GM12864 (cell line): ENCODE measurements at regions not wholly inside any gene's neighbourhood (a gene's known extent, or its start where the extent isn't known, plus 50 kb on each side); places are given as distances from the start of the nearest gene placed in this dataset.

Source experiments
- DNase-seq: peaks from one replicate; pipeline ENCODE4 v3.0.0-alpha.2; 2011; ENCODE audit warnings: low read depth
- H3K4me3 ChIP-seq: 2 replicates; pipeline ENCODE4 v1.5.1; 2011; ENCODE audit warnings: mild to moderate bottlenecking, low read depth, low read length, control low read depth
- CTCF ChIP-seq: IDR thresholded peaks from 2 replicates; pipeline ENCODE4 v1.5.1; 2011; ENCODE audit warnings: low read depth, mild to moderate bottlenecking, moderate library complexity, low read length, control low read depth, inconsistent platforms; ENCODE audit errors: missing control alignments

GRCh38 chr2:8392098-8392866 is 289.6 kb upstream of the ID2 start:
- no peak for TF ChIP-seq CTCF
- H3K4me3 ChIP-seq = no peak overlapping the region
- no peak for DNase-seq

- TF ChIP-seq CTCF = no peak
These were observed 288.4 kb upstream of the ID2 start for GRCh38 chr2:8393506-8393905.

GRCh38 chr2:8394131-8394530 is 287.7 kb upstream of the ID2 start:
- H3K4me3 ChIP-seq = no peak overlapping the region
- no peak for TF ChIP-seq CTCF
- no peak for DNase-seq

More at GRCh38 chr2:8393506-8393905, 288.4 kb upstream of the ID2 start:
- no peak for DNase-seq
- H3K4me3 ChIP-seq = no peak overlapping the region

- no peak for TF ChIP-seq CTCF
- no peak overlapping the region for H3K4me3 ChIP-seq
- no peak for DNase-seq
These were observed 287.1 kb upstream of the ID2 start for GRCh38 chr2:8394569-8395359.

- DNase-seq = no peak
- no peak overlapping the region for H3K4me3 ChIP-seq
- TF ChIP-seq CTCF = no peak
These were observed 286.1 kb upstream of the ID2 start for GRCh38 chr2:8395718-8396117.

GRCh38 chr2:8398040-8398668 is 283.7 kb upstream of the ID2 start:
- DNase-seq = no peak

More at GRCh38 chr2:8398040-8398668, 283.7 kb upstream of the ID2 start:
- TF ChIP-seq CTCF = no peak
- H3K4me3 ChIP-seq = no peak overlapping the region
